ENCODE measurements at regions not wholly inside any gene's neighbourhood (a gene's known extent, or its start where the extent isn't known, plus 50 kb on each side); places are given as distances from the start of the nearest gene placed in this dataset.

DNA sequence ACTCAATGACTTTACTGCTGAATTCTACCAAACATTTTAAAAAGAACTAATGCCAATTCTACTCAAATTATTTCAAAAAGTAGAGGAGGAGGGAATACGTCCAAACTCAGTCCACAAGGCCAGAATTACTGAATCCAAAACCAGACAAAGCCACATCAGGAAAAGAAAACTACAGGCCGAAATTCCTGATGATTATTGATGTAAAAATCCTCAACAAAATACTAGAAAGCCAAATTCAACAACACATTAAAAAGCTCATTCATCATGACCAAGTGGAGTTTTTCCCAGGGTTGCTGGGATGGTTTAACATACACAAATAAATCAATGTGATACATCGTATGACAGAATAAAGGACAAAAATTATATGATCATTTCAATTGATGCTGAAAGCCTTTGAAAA, 103.9 kb upstream of the UBE2E3 start:
- no peak for TF ChIP-seq EZH2 (IDR thresholded peaks at IDR 0.05; ENCODE audit: borderline replicate concordance, low read length)
- TF ChIP-seq, protein P1, sequence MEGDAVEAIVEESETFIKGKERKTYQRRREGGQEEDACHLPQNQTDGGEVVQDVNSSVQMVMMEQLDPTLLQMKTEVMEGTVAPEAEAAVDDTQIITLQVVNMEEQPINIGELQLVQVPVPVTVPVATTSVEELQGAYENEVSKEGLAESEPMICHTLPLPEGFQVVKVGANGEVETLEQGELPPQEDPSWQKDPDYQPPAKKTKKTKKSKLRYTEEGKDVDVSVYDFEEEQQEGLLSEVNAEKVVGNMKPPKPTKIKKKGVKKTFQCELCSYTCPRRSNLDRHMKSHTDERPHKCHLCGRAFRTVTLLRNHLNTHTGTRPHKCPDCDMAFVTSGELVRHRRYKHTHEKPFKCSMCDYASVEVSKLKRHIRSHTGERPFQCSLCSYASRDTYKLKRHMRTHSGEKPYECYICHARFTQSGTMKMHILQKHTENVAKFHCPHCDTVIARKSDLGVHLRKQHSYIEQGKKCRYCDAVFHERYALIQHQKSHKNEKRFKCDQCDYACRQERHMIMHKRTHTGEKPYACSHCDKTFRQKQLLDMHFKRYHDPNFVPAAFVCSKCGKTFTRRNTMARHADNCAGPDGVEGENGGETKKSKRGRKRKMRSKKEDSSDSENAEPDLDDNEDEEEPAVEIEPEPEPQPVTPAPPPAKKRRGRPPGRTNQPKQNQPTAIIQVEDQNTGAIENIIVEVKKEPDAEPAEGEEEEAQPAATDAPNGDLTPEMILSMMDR (conservative IDR thresholded peaks at IDR 0.05 in 1 of 2, IDR thresholded peaks at IDR 0.05 in 1 of 2; ENCODE audit: extremely low read depth in 1 of 2, insufficient read depth in 1 of 2, low read depth in 1 of 2, low read length in 2 of 2) = no peak

All from mammary epithelial cell (primary cell).